Body of pancreas (tissue), 4 donors: ENCODE measurements at regions not wholly inside any gene's neighbourhood (a gene's known extent, or its start where the extent isn't known, plus 50 kb on each side); places are given as distances from the start of the nearest gene placed in this dataset.

Source experiments
- POLR2A ChIP-seq, 3 donors: fragments of 450-650 bp; IDR thresholded peaks; one replicate each; pipeline ENCODE4 v1.6.1; 2016; ENCODE audit warnings: antibody characterized with exemption in 3 of 3, mild to moderate bottlenecking in 2 of 3
- TF ChIP-seq, protein P1 (sequence below), 7 experiments: fragments of 450-650 bp in 4 of 7; fragments of 200-600 bp in 3 of 7; sonication (generic) in 3 of 7; IDR thresholded peaks; one replicate each; pipeline ENCODE4 v1.5.1; 2016 to 2019; ENCODE audit warnings: antibody characterized with exemption in 7 of 7

GRCh38 chr4:157775971-157776370, 396.9 kb downstream of the GASK1B start:
- TF ChIP-seq, protein P1, sequence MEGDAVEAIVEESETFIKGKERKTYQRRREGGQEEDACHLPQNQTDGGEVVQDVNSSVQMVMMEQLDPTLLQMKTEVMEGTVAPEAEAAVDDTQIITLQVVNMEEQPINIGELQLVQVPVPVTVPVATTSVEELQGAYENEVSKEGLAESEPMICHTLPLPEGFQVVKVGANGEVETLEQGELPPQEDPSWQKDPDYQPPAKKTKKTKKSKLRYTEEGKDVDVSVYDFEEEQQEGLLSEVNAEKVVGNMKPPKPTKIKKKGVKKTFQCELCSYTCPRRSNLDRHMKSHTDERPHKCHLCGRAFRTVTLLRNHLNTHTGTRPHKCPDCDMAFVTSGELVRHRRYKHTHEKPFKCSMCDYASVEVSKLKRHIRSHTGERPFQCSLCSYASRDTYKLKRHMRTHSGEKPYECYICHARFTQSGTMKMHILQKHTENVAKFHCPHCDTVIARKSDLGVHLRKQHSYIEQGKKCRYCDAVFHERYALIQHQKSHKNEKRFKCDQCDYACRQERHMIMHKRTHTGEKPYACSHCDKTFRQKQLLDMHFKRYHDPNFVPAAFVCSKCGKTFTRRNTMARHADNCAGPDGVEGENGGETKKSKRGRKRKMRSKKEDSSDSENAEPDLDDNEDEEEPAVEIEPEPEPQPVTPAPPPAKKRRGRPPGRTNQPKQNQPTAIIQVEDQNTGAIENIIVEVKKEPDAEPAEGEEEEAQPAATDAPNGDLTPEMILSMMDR (IDR thresholded peaks at IDR 0.05) = no peak
- TF ChIP-seq POLR2A (IDR thresholded peaks at IDR 0.05) = no peak
